Esophagus squamous epithelium (tissue), 5 donors: ENCODE measurements at regions not wholly inside any gene's neighbourhood (a gene's known extent, or its start where the extent isn't known, plus 50 kb on each side); places are given as distances from the start of the nearest gene placed in this dataset.

Source experiments
- DNase-seq: peaks from one replicate; lab custom pipeline; 2025; lab: John Stamatoyannopoulos, UW
- H3K27ac ChIP-seq, 4 donors: fragments of 200-600 bp; sonication (generic); one replicate each; pipeline ENCODE4 v1.5.1; 2016 to 2019; ENCODE audit warnings: mild to moderate bottlenecking in 1 of 4
- H3K27me3 ChIP-seq, 4 donors: fragments of 200-600 bp; sonication (generic); 1 replicate in 3 of 4; 2 replicates in 1 of 4; pipeline versions ENCODE4 v1.5.1 to v1.6.0; 2017 to 2021; ENCODE audit warnings: antibody characterized with exemption in 1 of 4
- H3K36me3 ChIP-seq, 3 donors: fragments of 200-600 bp; sonication (generic); one replicate each; pipeline ENCODE4 v1.5.1; 2016 to 2019
- H3K4me1 ChIP-seq, 3 donors: fragments of 200-600 bp; sonication (generic); one replicate each; pipeline ENCODE4 v1.5.1; 2017 to 2019
- H3K4me3 ChIP-seq, 4 donors: fragments of 200-600 bp; sonication (generic); 1 replicate in 3 of 4; 2 replicates in 1 of 4; pipeline ENCODE4 v1.5.1; 2016 to 2019; ENCODE audit warnings: mild to moderate bottlenecking in 2 of 4, moderate library complexity in 1 of 4
- H3K9me3 ChIP-seq, 3 donors: fragments of 200-600 bp; sonication (generic); one replicate each; pipeline ENCODE4 v1.5.1; 2016 to 2019
- POLR2A ChIP-seq, 4 donors: fragments of 450-650 bp; IDR thresholded peaks; one replicate each; pipeline ENCODE4 v1.6.1; 2017; ENCODE audit warnings: antibody characterized with exemption in 4 of 4, mild to moderate bottlenecking in 4 of 4, moderate library complexity in 3 of 4
- WGBS, 2 donors: methylation state at CpG; one replicate each; pipeline ENCODE4 v1.1.5; 2018; 5-methylcytosine and 5-hydroxymethylcytosine counted together
- intact Hi-C: fragments of 100-400 bp; cut with DNase I; formaldehyde crosslinking; loops from one replicate; pipeline ENCODE4 v1.15.0; 2022
- TF ChIP-seq, protein P1 (sequence below), 6 experiments: fragments of 450-650 bp in 4 of 6; fragments of 200-600 bp in 2 of 6; sonication (generic) in 2 of 6; IDR thresholded peaks; one replicate each; pipeline ENCODE4 v1.5.1; 2016 to 2019; ENCODE audit warnings: antibody characterized with exemption in 6 of 6, mild to moderate bottlenecking in 4 of 6, moderate library complexity in 4 of 6
- donor health status: DM: yes; HTN: yes; CAD: no.

DNA sequence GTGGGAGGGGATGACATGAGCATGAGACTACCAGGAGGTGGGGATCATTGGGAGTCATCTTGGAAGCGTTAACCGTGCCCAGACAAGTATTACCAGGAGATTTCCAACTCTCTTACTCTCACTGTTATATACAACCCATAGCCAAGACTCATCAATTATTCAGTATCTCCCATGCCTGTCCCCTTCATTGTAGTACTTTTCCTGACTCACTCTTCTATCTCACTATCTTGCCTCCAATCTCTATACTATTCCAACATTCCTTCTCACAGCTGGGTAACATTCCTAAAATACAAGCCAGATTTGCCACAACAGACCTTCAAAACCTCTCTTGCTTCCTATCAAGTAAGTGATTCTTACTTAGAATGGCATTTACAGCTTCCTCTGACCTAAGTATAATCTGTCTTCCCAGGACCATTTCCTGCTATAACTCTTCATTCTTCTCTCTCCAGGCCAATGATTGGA lies 226.3 kb upstream of the SMLR1 start:
- peaks cover 0 to 6% (median 0%) of the 10 kb centered on the region in 3 donors for H3K4me1 ChIP-seq
- H3K4me3 ChIP-seq, result no peak overlapping the region
- no peaks in the 10 kb centered on the region for H3K27me3 ChIP-seq
- H3K27ac ChIP-seq, result no peak overlapping the region
- DNase-seq, result no peak
- 90 to 91% methylated on average over 2 of the region's 2 CpGs for WGBS, 2 donors
- intact Hi-C loops, result no loop called here
- no peaks in the 10 kb centered on the region for H3K9me3 ChIP-seq
- H3K36me3 ChIP-seq, result no peaks in the 10 kb centered on the region
- TF ChIP-seq, protein P1, sequence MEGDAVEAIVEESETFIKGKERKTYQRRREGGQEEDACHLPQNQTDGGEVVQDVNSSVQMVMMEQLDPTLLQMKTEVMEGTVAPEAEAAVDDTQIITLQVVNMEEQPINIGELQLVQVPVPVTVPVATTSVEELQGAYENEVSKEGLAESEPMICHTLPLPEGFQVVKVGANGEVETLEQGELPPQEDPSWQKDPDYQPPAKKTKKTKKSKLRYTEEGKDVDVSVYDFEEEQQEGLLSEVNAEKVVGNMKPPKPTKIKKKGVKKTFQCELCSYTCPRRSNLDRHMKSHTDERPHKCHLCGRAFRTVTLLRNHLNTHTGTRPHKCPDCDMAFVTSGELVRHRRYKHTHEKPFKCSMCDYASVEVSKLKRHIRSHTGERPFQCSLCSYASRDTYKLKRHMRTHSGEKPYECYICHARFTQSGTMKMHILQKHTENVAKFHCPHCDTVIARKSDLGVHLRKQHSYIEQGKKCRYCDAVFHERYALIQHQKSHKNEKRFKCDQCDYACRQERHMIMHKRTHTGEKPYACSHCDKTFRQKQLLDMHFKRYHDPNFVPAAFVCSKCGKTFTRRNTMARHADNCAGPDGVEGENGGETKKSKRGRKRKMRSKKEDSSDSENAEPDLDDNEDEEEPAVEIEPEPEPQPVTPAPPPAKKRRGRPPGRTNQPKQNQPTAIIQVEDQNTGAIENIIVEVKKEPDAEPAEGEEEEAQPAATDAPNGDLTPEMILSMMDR (IDR thresholded peaks at IDR 0.05), result no peak
- no peak for TF ChIP-seq POLR2A (IDR thresholded peaks at IDR 0.05)

DNA sequence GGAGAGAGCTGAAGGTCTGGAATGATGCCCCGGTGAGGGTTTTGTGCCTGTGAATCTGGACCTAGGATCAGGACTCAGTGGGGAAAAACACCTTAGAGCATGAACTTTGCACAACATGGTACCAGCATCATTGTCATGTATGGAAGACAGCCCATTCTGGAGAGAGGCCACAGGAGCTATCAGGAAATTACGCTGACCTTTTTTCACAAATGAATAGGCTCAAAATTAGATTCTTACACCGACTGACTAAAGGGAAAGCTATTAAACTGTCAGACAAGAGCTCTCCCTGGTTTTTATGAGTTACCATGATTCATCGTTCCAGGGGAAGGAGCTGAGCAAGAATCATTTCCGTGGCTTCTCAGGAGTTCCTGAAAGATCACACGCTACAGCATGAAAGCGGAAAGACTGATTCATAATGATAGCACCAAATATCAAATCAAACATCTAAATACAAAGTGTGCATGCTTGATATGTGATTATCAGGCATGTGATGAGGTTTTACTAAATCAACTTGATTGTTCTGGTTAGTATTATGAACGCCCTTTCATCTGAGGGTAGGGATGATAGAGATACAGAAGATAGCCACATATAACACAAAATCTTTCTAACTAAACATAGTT lies 224.9 kb upstream of the SMLR1 start:
- Histone ChIP-seq H3K9me3 (no peaks in the 10 kb centered on the region), H3K4me3 (no peak overlapping the region), H3K27ac (no peak overlapping the region), H3K36me3 (no peaks in the 10 kb centered on the region), H3K27me3 (no peaks in the 10 kb centered on the region), H3K4me1 (peaks cover 0 to 6% (median 0%) of the 10 kb centered on the region in 3 donors)
- intact Hi-C loops, result no loop called here
- TF ChIP-seq, protein P1 (IDR thresholded peaks at IDR 0.05), result no peak
- TF ChIP-seq POLR2A (IDR thresholded peaks at IDR 0.05), result no peak
- WGBS, 2 donors, result 26 to 34% methylated on average over 8 of the region's 8 CpGs
- DNase-seq, result no peak

DNA sequence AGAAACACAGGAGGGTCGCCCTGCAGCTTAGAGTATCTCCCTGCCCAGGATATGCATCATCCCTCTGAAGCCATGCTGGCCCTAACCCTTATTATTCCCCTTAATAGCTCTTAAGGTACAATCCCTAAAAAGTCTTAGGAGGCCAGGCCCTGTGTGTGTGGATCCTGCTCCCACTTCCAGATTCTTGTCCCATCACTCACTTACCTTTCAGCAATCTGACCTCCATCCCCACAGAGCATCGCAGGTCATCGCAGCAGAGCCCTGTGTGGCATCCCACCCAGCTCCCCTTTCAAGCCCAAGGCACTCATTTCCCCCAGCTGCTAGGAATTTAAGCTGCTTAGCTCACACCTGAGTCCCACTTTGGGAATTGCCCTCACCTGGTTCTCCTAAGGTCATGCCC lies 223.8 kb upstream of the SMLR1 start:
- TF ChIP-seq, protein P1 (IDR thresholded peaks at IDR 0.05), result no peak
- no peak for TF ChIP-seq POLR2A (IDR thresholded peaks at IDR 0.05)
- intact Hi-C loops, result no loop called here

DNA sequence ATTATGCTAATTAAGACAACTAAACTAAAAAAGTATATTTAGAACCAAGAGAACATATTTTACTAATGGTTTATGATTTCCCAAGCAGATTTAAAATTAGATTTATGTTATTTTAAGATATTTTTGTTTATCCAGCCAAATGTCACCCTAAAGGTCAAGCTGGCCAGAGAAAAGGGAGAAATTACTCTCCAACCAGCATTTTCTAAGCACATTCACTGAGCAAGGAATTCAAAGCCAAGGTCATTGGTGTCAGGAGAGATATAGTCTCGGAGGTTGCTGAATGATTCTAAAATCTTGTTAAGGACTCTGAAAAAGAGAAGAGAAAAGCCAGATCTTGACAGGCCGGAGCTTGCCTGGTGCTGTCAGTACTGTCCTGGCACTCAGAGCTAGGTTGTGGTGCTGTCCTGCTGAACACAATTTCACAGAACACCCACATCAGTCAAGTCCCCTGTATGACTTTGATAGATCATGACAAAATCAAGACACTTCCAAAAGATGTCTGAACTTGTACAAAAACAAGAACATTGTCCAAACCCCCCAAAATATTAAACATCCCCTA lies 222.3 kb upstream of the SMLR1 start:
- Histone ChIP-seq H3K9me3 (no peaks in the 10 kb centered on the region), H3K4me1 (peaks cover 0 to 6% (median 0%) of the 10 kb centered on the region in 3 donors), H3K36me3 (no peaks in the 10 kb centered on the region), H3K27ac (no peak overlapping the region), H3K27me3 (no peaks in the 10 kb centered on the region), H3K4me3 (no peak overlapping the region)
- DNase-seq, result no peak
- intact Hi-C loops, result no loop called here
- no peak for TF ChIP-seq POLR2A (IDR thresholded peaks at IDR 0.05)
- WGBS, 2 donors, result 32 to 34% methylated on average over 2 of the region's 2 CpGs

More for the DNA sequence above, 223.8 kb upstream of the SMLR1 start:
- Histone ChIP-seq H3K27ac (no peak overlapping the region), H3K36me3 (no peaks in the 10 kb centered on the region), H3K27me3 (no peaks in the 10 kb centered on the region), H3K4me1 (peaks cover 0 to 6% (median 0%) of the 10 kb centered on the region in 3 donors), H3K9me3 (no peaks in the 10 kb centered on the region), H3K4me3 (no peak overlapping the region)
- WGBS, 2 donors, result 89 to 96% methylated on average over 3 of the region's 3 CpGs
- no peak for DNase-seq

DNA sequence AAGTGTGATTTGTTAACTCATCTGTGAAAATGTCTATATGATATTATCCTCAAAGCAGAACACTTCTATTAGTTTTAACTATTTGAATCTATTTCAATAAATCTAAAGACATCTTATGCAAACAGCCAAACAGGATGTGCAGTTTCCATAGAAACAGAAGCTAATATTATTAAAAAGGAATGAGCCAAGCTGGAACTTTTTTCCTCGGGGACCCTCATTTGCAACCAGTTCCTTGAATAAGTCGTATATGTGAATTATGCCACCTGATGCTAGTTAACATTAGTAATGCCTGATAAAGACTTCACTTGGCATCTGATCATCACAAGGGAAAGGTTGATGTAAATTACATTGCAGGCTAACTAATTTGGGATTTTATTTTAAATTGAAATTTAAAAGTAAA lies 216.9 kb upstream of the SMLR1 start:
- intact Hi-C loops, result no loop called here
- no peak for DNase-seq

More for the DNA sequence above, 216.9 kb upstream of the SMLR1 start:
- no peaks in the 10 kb centered on the region for H3K4me1 ChIP-seq
- 34 to 39% methylated on average over 2 of the region's 2 CpGs for WGBS, 2 donors
- no peak overlapping the region for H3K27ac ChIP-seq
- TF ChIP-seq, protein P1 (IDR thresholded peaks at IDR 0.05), result no peak
- no peak for TF ChIP-seq POLR2A (IDR thresholded peaks at IDR 0.05)
- no peak overlapping the region for H3K4me3 ChIP-seq
- H3K27me3 ChIP-seq, result no peaks in the 10 kb centered on the region
- no peaks in the 10 kb centered on the region for H3K36me3 ChIP-seq
- H3K9me3 ChIP-seq, result no peaks in the 10 kb centered on the region
